GM18858 (cell line): ENCODE measurements at regions not wholly inside any gene's neighbourhood (a gene's known extent, or its start where the extent isn't known, plus 50 kb on each side); places are given as distances from the start of the nearest gene placed in this dataset.
"Not testable (repeated sequence)": the region's sequence is repeated elsewhere in the genome, so short reads cannot be mapped to it uniquely, and the experiment has no call there.

ENCODE experiments used
- ATAC-seq: cut with Tn5 transposase; IDR thresholded peaks from one replicate; pipeline ENCODE4 v1.9.1; 2021; ENCODE audit not compliant: unreplicated experiment

- ATAC-seq, result no peak
Measured at GRCh38 chr2:217604527-217605194, 398.1 kb downstream of the TNS1 start.

GRCh38 chr2:217601601-217602000 is 401.2 kb downstream of the TNS1 start:
- no peak for ATAC-seq

- no peak for ATAC-seq
Measured at GRCh38 chr2:217599906-217600305, 402.9 kb downstream of the TNS1 start.

- ATAC-seq, result no peak
Measured at GRCh38 chr2:217597681-217598080, 405.1 kb downstream of the TNS1 start.

DNA sequence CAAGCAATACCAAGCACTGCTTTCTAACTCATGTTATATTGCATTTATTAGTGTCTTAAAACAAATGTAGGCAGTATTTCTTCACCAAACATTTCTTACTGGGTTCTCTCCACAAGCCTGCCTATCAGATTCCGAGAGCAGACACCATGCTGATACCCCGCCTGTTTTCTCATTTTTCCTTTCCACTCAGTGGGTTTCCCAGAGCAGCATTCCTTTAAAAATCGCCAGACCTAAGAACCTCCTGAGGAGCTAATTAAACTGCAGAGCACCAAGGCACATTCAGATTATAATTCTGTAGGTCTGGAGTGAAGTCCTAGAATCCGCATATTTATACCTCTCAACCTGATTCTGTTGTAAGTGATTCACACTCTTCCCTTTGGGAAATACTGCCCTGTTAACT is 405.6 kb downstream of the TNS1 start:
- ATAC-seq, result no peak

GRCh38 chr2:217593732-217594131 is 409.1 kb downstream of the TNS1 start:
- no peak for ATAC-seq

GRCh38 chr2:217588266-217588665 is 414.5 kb downstream of the TNS1 start:
- no peak for ATAC-seq

GRCh38 chr2:217585362-217585761 is 417.4 kb downstream of the TNS1 start:
- ATAC-seq, result no peak

GRCh38 chr2:217580407-217580806 is 422.4 kb downstream of the TNS1 start:
- not testable (repeated sequence) for ATAC-seq

DNA sequence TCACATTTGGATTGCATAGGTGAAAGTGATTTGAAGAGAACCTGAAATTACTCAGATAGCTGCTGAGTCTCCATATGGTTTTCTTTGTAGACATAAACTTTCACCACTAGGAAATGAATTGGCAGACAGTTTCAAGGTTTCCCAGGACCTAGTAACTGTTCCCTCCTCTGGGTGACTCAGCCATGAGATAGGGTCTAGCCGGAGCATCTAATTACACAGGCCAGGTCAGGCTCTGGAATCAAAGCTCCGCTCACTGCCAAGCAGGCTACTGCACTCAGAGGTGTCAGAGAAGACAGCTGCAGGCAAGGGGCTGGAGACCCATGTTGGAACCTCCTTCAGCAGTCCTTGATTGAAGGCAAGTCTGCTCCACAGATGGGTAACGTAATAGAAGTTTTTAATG is 429.2 kb downstream of the TNS1 start:
- ATAC-seq, result no peak

DNA sequence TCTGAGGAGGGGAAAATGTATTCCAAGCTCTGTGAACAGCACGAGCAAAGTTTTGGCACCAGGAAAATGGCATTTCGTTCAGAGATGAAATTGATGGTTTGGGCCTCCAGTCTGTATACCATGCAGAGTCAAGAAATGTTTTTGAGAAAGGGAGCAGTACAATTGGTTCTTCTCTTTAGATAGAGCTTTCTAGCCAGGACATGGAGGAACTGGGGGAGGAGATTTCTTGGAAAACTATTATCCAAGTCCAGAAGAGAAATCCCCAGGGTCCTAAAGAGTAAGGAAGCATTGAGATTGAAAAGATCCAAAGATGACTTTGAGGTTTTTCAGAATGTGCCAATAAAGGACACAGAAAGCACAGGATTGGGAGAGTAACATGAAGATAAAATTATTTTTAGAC is 432.4 kb downstream of the TNS1 start:
- ATAC-seq, result no peak

DNA sequence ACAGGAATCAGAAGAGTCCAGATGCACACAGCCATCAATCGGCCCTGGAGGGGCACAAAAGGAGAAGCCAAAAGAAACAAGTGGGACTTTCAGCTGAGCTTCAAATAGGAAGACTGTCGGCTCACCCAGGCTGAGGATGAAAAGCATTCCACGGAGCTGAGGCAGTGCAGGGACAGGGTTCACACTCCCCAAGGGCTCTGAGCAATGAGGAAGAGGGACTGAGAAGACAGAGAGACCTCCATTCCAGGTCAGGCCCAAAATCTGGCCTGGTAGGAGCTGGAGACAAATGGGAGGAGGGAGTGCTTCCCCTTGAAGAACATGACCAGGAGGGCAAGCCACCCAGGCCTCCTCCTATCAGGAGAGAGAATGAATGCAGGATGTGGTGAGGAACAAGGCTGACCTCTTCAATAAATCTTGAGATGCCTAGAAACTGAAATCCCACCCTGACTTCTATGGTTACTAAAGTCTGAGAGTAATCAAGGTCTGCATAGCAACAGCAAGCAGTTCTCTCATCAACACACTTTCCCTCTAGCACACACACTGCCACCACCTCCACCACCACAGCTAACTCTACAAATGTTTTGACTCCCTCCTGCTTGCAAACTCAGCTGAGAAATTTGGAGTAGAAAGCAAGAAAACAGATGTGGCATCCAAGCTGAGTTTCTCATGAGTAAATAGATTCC is 434.4 kb downstream of the TNS1 start:
- ATAC-seq, result no peak

GRCh38 chr2:217563565-217563964 is 439.2 kb downstream of the TNS1 start:
- no peak for ATAC-seq

GRCh38 chr2:217562871-217563480 is 439.8 kb downstream of the TNS1 start:
- no peak for ATAC-seq

GRCh38 chr2:217559084-217559483 is 443.7 kb downstream of the TNS1 start:
- no peak for ATAC-seq

DNA sequence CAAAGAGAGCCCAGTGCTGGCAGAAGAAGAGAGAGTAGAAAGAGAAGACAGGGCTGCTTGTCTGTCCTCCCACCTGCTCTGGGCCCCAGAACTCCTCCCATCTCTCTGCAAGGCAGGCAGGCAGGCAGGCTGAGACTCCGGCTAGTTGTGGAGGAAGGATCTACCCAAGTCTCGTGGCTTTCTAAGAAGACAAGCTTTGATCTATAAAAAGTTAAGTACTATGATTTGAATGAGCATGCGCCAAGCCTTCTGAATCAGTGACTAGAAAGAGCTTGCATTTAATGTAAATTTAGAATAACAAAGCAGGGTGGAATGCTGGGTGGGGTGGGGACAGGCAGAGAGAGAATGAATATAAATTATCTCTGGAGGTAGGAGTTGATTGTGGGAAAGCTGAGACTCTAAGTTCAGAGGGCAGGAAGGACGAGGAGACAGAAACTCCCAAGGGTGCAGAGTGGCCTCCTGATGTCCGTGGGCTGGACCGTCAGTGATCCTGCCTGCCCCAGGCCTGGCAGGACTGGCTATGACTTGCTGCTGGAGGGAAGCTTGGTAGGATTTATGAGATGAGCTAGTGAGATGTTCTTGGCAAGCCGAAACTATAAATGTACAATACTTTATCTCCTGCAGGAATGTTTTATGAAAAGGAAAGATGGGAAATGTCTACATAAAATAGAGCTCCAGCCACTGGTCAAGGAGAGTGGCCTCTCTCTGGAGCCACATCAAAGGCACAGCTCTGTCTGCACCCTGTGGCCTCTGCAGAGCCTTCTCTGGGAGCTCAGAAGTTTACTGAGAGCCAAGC is 447.5 kb downstream of the TNS1 start:
- ATAC-seq, result no peak

DNA sequence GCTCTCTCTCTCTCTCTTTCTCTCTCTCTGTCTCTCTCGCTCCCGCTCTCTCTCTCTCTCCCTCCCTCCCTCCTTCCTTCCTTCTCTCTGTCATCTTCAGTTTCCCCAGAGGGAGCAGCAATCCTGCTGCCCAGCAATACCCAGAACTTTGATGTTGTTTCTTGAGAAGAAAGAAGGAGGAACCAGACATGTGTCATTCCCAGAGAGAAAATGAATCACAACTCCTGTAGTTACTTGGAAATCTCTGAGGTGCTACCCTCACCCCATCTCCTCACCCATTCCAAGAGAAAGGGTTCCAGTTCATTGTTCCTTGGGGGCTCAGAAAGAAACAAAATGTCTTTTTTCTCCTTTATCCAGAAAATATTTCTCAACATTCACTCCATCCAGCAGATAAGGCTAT is 449.1 kb downstream of the TNS1 start:
- no peak for ATAC-seq

- no peak for ATAC-seq
Measured at GRCh38 chr2:217553202-217553601, 449.6 kb downstream of the TNS1 start.

DNA sequence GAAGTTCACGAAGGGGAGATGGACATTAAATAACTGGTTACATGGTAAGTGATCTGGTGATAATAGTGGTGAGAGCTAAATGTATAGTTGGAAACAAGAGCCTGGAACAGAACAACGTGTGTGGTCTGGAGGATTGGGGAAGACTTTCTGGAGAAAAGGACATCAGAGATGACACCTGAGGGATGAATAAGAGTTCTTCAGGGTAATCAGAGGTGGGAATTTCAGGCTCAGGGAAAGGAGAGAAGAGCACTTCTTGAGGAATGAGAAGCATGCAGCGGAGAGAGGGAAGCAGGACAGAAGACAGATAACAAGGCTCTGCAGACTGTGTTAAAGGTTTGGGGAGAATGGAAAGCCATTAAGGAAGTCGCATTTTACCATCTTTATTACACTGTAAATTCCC is 450.7 kb downstream of the TNS1 start:
- ATAC-seq, result no peak

DNA sequence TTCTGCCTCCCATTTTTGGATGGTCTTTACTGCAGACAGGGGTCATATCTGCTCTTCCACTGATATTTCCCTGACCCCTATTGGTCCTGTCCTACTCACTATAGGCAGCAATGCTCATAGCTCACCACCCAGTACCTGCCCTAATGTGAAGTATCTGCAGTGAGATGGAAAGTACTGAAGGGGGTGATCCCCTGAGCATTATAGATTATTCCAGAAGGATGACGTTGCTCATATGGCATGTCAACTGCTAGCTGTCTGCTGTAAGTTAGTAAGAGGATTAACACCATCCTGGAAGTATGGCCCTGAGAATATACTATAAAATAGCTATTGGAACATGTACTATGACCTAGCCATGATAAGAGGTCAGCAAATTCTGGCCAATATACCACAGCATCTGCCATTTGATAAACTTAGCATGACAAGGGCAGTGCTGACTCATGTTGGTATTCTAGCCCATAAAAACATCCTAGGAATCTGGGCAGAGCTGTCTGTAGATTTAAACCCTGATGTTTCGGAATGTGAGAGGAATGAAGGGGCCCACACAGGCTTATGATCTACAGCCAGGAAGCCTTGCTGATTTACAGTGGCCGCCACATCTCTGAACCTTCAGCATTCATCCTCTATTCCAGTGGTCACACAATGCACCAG is 451.4 kb downstream of the TNS1 start:
- no peak for ATAC-seq

GRCh38 chr2:217539126-217539525 is 463.7 kb downstream of the TNS1 start:
- no peak for ATAC-seq
